Glutamatergic neuron (in vitro differentiated cells): ENCODE measurements at regions not wholly inside any gene's neighbourhood (a gene's known extent, or its start where the extent isn't known, plus 50 kb on each side); places are given as distances from the start of the nearest gene placed in this dataset.

Source experiments
- DNase-seq: peaks from one replicate; pipeline ENCODE4 v3.0.0; 2022
- H3K27ac Mint-ChIP-seq: one replicate; pipeline ENCODE4 v1.8.0; 2020; ENCODE audit warnings: mild to moderate bottlenecking, mixed read lengths, inconsistent platforms; ENCODE audit not compliant: unreplicated experiment
- H3K27me3 Mint-ChIP-seq: one replicate; pipeline ENCODE4 v1.8.0; 2020; ENCODE audit warnings: mild to moderate bottlenecking, moderate library complexity, mixed read lengths, inconsistent platforms; ENCODE audit not compliant: unreplicated experiment
- H3K36me3 Mint-ChIP-seq: one replicate; pipeline ENCODE4 v1.8.0; 2020; ENCODE audit warnings: mild to moderate bottlenecking, mixed read lengths, inconsistent platforms; ENCODE audit not compliant: unreplicated experiment
- H3K4me1 Mint-ChIP-seq: one replicate; pipeline ENCODE4 v1.8.0; 2020; ENCODE audit warnings: mild to moderate bottlenecking, low read depth, mixed read lengths, inconsistent platforms; ENCODE audit not compliant: unreplicated experiment
- H3K4me3 Mint-ChIP-seq: one replicate; pipeline ENCODE4 v1.8.0; 2020; ENCODE audit warnings: mild to moderate bottlenecking, mixed read lengths, inconsistent platforms; ENCODE audit not compliant: unreplicated experiment
- H3K9me3 Mint-ChIP-seq: one replicate; pipeline ENCODE4 v1.8.0; 2020; ENCODE audit warnings: mild to moderate bottlenecking, moderate library complexity, mixed read lengths, inconsistent platforms; ENCODE audit not compliant: unreplicated experiment
- TF ChIP-seq, protein P1 (sequence below): fragments of 200-600 bp; sonication (generic); IDR thresholded peaks from one replicate; pipeline ENCODE4 v1.5.0; 2021; ENCODE audit not compliant: partially characterized antibody, unreplicated experiment

DNA sequence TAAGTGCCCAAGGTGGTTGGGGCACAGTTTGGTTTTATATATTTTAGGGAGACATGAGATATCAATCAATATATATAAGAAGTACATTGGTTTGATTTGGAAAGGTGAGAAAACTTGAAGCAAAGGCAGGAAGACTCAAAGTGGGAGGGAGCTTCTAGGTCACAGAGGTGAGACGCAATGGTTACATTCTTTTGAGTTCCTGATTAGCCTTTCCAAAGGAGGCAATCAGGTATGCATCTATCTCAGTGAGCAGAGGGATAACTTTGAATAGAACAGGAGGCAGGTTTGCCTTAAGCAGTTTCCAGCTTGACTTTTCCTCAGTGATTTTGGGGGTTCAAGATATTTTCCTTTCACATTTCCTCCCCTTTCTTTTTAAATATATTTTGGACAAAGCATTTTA lies 58.0 kb upstream of the SLC35F1 start:
- TF ChIP-seq, protein P1, sequence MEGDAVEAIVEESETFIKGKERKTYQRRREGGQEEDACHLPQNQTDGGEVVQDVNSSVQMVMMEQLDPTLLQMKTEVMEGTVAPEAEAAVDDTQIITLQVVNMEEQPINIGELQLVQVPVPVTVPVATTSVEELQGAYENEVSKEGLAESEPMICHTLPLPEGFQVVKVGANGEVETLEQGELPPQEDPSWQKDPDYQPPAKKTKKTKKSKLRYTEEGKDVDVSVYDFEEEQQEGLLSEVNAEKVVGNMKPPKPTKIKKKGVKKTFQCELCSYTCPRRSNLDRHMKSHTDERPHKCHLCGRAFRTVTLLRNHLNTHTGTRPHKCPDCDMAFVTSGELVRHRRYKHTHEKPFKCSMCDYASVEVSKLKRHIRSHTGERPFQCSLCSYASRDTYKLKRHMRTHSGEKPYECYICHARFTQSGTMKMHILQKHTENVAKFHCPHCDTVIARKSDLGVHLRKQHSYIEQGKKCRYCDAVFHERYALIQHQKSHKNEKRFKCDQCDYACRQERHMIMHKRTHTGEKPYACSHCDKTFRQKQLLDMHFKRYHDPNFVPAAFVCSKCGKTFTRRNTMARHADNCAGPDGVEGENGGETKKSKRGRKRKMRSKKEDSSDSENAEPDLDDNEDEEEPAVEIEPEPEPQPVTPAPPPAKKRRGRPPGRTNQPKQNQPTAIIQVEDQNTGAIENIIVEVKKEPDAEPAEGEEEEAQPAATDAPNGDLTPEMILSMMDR, result no peak
- Mint-ChIP-seq H3K36me3 (no peaks in the 10 kb centered on the region), H3K4me1 (no peaks in the 10 kb centered on the region)

More for the DNA sequence above, 58.0 kb upstream of the SLC35F1 start:
- no peak overlapping the region for H3K27ac Mint-ChIP-seq
- peaks cover 5% of the 10 kb centered on the region for H3K9me3 Mint-ChIP-seq
- H3K4me3 Mint-ChIP-seq, result no peak overlapping the region
- H3K27me3 Mint-ChIP-seq, result no peaks in the 10 kb centered on the region
- no peak for DNase-seq
